MM.1S (cell line): ENCODE measurements at regions not wholly inside any gene's neighbourhood (a gene's known extent, or its start where the extent isn't known, plus 50 kb on each side); places are given as distances from the start of the nearest gene placed in this dataset.

ENCODE experiments used
- CTCF ChIP-seq: fragments of 300-600 bp; sonication (generic); IDR thresholded peaks from 2 replicates; pipeline ENCODE4 v1.5.1; 2016; ENCODE audit warnings: antibody characterized with exemption, low read length, mixed read lengths
- EZH2 ChIP-seq: fragments of 300-600 bp; sonication (generic); optimal IDR thresholded peaks from 2 replicates; pipeline ENCODE3; 2017; ENCODE audit warnings: low read depth, mild to moderate bottlenecking, antibody characterized with exemption, low read length, mixed read lengths
- EZH2phosphoT487 ChIP-seq: fragments of 300-600 bp; sonication (generic); IDR thresholded peaks from 2 replicates; pipeline ENCODE4 v1.6.1; 2018; ENCODE audit warnings: antibody characterized with exemption, low read length

DNA sequence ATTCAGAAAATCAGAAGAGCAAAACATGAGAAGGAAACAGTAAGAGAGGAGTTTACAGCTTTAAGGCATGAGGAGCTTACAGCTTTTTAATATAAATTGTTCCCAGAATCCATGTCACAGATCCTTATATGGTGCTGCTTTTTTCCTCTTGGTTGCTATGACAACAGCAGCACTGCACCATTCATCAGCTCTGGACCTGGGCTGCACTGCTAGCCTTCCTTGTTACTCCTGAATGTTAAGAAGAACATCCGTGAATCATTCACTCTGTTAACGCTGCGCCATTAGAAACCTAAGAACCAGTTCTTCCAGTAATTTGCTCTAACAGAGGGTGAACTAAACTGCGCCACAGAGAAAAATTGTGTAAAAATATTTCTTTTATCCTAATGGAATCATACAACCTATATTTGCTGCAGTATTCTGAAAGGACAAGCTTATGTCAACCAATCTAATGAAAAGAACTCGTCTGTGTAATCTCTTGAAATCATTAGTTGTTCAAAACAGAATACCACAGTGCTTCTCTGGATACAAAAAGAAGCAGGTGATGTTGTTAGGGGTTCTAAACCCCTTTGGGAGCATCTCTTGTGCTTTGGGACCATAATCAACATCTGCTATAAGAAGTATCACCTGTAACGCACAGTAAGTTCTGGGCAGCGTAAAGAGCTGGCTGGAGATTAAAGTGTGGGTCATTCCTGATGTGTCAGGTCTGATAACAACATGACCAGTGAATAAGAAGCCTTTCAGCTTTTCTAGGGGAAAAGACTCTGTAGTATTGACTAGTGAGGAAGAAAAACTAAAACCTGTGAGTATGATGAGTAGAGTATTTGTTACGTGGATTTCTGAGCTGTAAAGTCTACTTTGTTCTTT, 151.2 kb downstream of the TANC2 start:
- TF ChIP-seq CTCF (no peak), EZH2 (no peak), EZH2phosphoT487 (no peak)
